Right lobe of liver (tissue), 6 donors: ENCODE measurements at regions not wholly inside any gene's neighbourhood (a gene's known extent, or its start where the extent isn't known, plus 50 kb on each side); places are given as distances from the start of the nearest gene placed in this dataset.

Source experiments
- ATAC-seq, 4 donors: fragments of 200-7000 bp; cut with Tn5 transposase; one replicate each; pipeline ENCODE4 v1.9.1; 2020; ENCODE audit warnings: mild to moderate bottlenecking in 4 of 4, moderate library complexity in 4 of 4
- DNase-seq, 3 donors: peaks; one replicate each; pipeline ENCODE4 v3.0.0-alpha.2; 2020
- H3K27ac ChIP-seq, 3 donors: fragments of 200-600 bp; one replicate each; pipeline ENCODE4 v1.8.0; 2022
- H3K27me3 ChIP-seq, 2 donors: fragments of 200-600 bp; one replicate each; pipeline ENCODE4 v1.8.0; 2022
- H3K36me3 ChIP-seq, 4 donors: fragments of 200-600 bp; sonication (generic) in 1 of 4; one replicate each; pipeline versions ENCODE4 v1.5.1 to v1.8.0; 2017 to 2022; ENCODE audit warnings: control low read depth in 1 of 4
- H3K4me1 ChIP-seq, 4 donors: fragments of 200-600 bp; sonication (generic) in 1 of 4; one replicate each; pipeline versions ENCODE4 v1.5.1 to v1.8.0; 2017 to 2022; ENCODE audit warnings: control low read depth in 1 of 4
- H3K4me3 ChIP-seq, 3 donors: fragments of 200-600 bp; one replicate each; pipeline ENCODE4 v1.8.0; 2022
- H3K9me3 ChIP-seq, 4 donors: fragments of 200-600 bp; sonication (generic) in 1 of 4; one replicate each; pipeline versions ENCODE4 v1.5.1 to v1.8.0; 2017 to 2022; ENCODE audit warnings: control low read depth in 1 of 4
- POLR2A ChIP-seq: fragments of 450-650 bp; IDR thresholded peaks from one replicate; pipeline ENCODE4 v1.6.1; 2017; ENCODE audit warnings: antibody characterized with exemption, mild to moderate bottlenecking
- WGBS: methylation state at CpG from one replicate; pipeline ENCODE4 v1.1.6; 2018; ENCODE audit warnings: low coverage, low lambda C conversion rate; ENCODE audit not compliant: insufficient coverage; ENCODE audit errors: missing lambda C conversion rate; 5-methylcytosine and 5-hydroxymethylcytosine counted together
- intact Hi-C, 2 donors: fragments of 100-400 bp; cut with DNase I; formaldehyde crosslinking; loops; one replicate each; pipeline versions ENCODE4 v1.11.2 to v1.14.1; 2022
- TF ChIP-seq, protein P1 (sequence below), 4 donors: fragments of 200-600 bp in 3 of 4; fragments of 450-650 bp in 1 of 4; IDR thresholded peaks; one replicate each; pipeline versions ENCODE4 v1.5.1 to v1.8.0; 2016 to 2022; ENCODE audit warnings: antibody characterized with exemption in 4 of 4, mild to moderate bottlenecking in 2 of 4
- donor health status: DM: no; HTN: yes; CAD: no.
- donor health status: DM: no; HTN: no; CAD: no.
- donor health status: DM: no; HTN: no; CAD: no.
- donor health status: DM: no; HTN: yes; CAD: no.
- donor health status: DM: no; HTN: yes; CAD: no.

DNA sequence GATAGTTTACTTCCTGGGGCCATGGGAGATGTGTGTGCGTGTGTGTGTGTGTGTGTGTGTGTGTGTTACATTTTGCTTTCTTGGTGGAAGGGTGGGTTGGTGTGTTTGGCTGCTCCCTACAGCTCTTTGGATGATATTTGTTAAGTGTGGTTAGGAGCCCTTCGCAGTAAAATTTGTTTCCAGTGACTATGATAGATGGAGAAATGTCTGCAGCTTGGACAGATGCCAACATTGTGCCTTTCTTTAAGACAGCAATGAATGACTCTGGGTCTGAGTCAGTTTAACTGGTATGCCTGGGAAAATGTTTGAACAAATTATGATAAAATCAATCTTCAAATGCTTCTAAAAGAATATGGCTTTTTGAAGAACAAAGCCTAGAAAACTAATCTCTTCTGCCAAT lies 102.7 kb upstream of the TRPC6 start:
- H3K27ac ChIP-seq, result no peak overlapping the region
- no peak for ATAC-seq
- no peaks in the 10 kb centered on the region for H3K36me3 ChIP-seq
- WGBS, result 20% methylated on average over 2 of the region's 2 CpGs
- TF ChIP-seq, protein P1, sequence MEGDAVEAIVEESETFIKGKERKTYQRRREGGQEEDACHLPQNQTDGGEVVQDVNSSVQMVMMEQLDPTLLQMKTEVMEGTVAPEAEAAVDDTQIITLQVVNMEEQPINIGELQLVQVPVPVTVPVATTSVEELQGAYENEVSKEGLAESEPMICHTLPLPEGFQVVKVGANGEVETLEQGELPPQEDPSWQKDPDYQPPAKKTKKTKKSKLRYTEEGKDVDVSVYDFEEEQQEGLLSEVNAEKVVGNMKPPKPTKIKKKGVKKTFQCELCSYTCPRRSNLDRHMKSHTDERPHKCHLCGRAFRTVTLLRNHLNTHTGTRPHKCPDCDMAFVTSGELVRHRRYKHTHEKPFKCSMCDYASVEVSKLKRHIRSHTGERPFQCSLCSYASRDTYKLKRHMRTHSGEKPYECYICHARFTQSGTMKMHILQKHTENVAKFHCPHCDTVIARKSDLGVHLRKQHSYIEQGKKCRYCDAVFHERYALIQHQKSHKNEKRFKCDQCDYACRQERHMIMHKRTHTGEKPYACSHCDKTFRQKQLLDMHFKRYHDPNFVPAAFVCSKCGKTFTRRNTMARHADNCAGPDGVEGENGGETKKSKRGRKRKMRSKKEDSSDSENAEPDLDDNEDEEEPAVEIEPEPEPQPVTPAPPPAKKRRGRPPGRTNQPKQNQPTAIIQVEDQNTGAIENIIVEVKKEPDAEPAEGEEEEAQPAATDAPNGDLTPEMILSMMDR (IDR thresholded peaks at IDR 0.05), result no peak
- no peak for TF ChIP-seq POLR2A
- intact Hi-C loops, result no loop called here
- H3K9me3 ChIP-seq, result no peaks in the 10 kb centered on the region
- no peak for DNase-seq
- no peaks in the 10 kb centered on the region for H3K4me1 ChIP-seq
- H3K27me3 ChIP-seq, result no peaks in the 10 kb centered on the region
- H3K4me3 ChIP-seq, result no peak overlapping the region

- intact Hi-C loops, result no loop called here
- 61% methylated on average over 2 of the region's 2 CpGs for WGBS
- Histone ChIP-seq H3K27me3 (no peaks in the 10 kb centered on the region), H3K4me1 (no peaks in the 10 kb centered on the region), H3K4me3 (no peak overlapping the region), H3K27ac (no peak overlapping the region), H3K9me3 (no peaks in the 10 kb centered on the region), H3K36me3 (no peaks in the 10 kb centered on the region)
- no peak for ATAC-seq
- no peak for DNase-seq
- no peak for TF ChIP-seq POLR2A
- TF ChIP-seq, protein P1 (IDR thresholded peaks at IDR 0.05), result no peak
Measured at GRCh38 chr11:101668236-101668635, 84.4 kb upstream of the TRPC6 start.

DNA sequence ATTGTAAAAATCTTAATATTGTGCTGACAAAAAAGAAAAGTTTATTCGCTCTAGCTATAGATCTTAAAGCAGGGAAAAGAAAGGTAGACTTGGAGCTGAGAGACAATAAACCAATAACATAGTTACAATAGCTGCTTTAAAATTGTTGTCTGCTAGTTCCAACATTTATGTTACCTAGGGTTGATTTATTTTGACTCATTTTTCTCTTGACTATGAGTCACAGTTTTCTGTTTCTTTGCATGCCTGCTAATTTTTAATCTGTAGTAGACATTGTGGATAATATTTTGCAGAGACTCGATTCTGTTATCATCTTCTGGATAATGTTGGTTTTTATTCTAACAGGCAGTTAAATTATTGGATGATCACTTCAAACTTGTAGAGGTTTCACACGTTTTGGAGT lies 83.1 kb upstream of the TRPC6 start:
- Histone ChIP-seq H3K27me3 (no peaks in the 10 kb centered on the region), H3K36me3 (no peaks in the 10 kb centered on the region), H3K4me3 (no peak overlapping the region), H3K4me1 (no peaks in the 10 kb centered on the region), H3K27ac (no peak overlapping the region), H3K9me3 (no peaks in the 10 kb centered on the region)
- intact Hi-C loops, result no loop called here
- ATAC-seq (no peak), DNase-seq (no peak)
- WGBS, result 30% methylated on average over 3 of the region's 3 CpGs
- TF ChIP-seq POLR2A, result no peak

- no peaks in the 10 kb centered on the region for H3K27me3 ChIP-seq
- no peak for ATAC-seq
- DNase-seq, result no peak
- TF ChIP-seq, protein P1 (IDR thresholded peaks at IDR 0.05), result no peak
- no peak for TF ChIP-seq POLR2A
- WGBS, result 91% methylated on average over 1 of the region's 1 CpG
- H3K4me1 ChIP-seq, result no peaks in the 10 kb centered on the region
- H3K4me3 ChIP-seq, result no peak overlapping the region
- H3K9me3 ChIP-seq, result no peaks in the 10 kb centered on the region
- intact Hi-C loops, result no loop called here
- no peak overlapping the region for H3K27ac ChIP-seq
- H3K36me3 ChIP-seq, result no peaks in the 10 kb centered on the region
Measured at GRCh38 chr11:101661559-101661958, 77.8 kb upstream of the TRPC6 start.
